C1 segment of cervical spinal cord (tissue), 14 donors: ENCODE measurements at regions not wholly inside any gene's neighbourhood (a gene's known extent, or its start where the extent isn't known, plus 50 kb on each side); places are given as distances from the start of the nearest gene placed in this dataset.

Experiments used
- DNase-seq, 14 donors: peaks; one replicate each; lab custom pipeline; 2025; lab: John Stamatoyannopoulos, UW

DNA sequence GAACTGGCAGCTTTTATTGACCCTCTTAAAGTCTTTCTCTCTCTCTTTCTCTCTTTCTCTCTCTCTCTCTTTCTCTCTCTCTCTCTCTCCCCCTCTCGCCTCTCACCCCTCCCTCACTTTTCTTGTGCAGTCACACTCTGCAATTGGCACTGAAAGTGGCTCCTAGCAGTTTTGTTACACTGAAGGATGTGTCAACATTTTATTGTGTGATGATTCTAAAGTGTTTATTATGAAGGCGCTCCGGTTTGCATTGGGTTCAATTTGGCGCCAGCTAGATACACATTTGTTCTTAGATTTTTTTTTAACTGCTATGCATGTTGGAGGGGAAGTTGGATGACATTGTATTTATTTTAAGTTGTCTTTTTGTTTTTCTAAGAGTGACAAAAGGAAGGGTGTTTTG lies 64.0 kb upstream of the CHRM3 start:
- DNase-seq: no peak

DNA sequence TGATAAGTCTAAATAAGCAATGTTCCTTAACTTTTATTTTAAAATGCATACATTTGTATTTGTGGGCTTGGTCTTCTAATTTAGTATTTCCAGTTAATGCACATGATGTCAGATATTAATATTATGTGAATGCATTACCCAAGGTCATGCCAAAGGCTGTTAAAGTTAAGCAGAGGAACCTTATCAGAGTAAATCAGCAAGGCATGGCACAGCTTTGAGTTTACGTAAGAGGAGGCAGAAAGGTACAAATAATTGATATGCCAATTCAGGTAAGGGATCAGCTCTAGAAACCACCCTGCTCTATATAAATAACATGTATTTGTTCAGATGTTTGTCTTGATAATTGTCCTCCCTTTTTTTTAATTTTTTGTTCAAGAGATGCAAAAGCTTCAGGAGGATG lies 64.5 kb upstream of the CHRM3 start:
- DNase-seq: no peak

DNA sequence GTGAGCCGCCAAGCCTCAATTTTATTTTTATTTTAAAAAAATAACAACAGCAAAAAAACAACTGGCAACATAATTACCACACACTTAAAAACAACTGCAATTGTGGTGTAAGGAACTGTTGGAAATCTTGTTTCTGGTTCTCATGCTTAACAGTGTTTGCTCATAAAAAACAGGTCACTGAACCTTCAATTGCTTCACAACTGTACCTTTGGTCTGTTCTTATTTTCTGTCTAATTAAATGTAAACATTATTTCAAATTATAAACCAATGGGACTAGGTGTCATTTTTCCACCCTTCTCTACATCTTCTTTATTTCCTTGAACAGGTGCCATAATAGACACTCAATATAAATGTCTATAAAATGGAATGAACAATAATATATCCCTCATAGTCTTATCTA lies 68.4 kb upstream of the CHRM3 start:
- DNase-seq: no peak

DNA sequence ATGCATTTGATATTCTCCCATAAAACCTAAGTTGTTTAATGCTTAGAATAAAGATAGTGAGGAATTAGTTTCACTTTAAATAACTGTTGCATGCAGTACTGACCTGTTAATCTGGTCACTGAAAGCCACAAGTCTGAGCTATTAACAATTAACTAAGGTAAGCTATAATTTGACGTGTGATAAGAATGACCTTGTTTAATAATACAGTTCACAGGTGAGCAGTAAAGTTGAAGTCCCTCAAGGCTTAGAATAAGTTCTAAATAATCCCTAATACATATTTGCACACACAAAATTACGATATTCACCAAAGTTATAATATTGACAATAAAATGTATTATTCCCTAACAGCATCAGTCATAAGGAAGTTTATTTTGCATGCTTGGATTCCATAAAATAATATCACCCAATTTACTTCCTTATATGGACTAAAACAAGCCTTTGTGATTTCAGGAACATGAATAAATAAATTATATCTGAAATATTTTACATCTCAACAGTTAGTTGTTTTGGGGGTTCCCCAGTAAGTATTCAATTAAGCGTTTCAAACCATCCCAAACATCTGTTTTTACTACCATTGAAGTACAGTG lies 70.6 kb upstream of the CHRM3 start:
- no peak for DNase-seq

DNA sequence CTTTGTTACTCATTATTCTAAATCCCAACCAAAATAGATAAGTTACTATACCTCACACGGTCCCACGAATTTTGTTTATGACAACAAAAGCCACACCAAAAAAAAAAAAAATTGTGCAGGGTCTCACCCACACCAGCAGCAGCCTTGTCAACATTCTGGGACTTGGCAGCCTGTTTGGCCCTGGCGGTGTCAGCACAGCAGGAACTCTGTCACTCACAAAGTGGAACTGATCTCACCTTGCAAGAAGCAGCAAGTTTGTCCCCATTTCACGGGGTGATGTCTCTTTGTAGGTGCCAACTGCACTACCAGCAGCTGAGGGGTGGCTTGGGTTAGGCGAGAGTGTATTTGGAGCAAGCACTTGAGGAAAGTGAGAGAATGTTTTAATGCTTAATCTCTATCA lies 75.0 kb upstream of the CHRM3 start:
- DNase-seq: no peak

DNA sequence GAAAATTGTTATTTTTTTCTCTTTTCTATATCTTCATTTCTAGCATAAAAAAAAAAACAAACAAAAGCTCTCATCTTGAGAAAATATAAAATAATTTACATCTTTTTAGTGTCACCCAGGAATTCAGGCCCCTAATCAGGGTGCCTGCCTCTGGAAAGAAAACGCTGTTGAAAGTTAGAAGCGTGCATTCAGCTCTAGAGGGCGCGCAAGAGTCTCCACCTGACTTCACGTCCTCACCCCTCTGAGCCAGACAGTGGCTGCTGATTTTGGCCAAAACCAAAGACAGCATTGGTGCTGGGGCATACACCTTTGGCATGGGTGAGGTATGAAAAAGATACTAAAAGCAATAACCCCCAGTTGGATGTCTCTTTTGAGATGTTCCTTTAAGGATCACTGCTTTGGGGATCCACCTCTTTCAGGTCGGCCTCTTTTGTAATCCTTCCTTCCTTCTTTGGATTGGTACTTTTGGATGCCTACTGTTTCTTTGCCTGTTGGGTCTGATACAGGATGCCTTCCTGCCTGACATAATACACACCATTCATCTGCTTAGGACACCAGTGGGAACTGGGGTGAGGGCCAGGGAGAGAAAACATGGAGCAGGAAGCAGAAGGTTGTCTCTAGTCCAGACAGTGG lies 77.6 kb upstream of the CHRM3 start:
- DNase-seq: no peak

DNA sequence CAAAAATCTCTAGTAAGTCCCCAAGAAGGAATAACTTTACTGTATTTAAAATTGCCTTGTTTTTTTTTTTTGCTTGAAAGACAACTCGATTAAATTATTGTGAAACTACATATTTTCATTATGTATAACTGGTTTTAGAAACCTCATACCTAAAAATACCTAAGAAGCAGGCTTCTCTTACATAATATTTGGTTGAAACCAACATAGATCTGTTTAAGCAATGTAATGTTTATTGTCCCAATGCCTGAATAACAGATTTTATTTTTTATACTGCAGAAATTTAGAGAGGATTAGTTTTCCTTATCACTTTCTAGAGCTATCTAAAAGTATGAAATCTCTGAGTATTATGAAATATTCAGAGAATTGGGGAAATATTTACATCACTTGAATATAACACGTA lies 78.5 kb upstream of the CHRM3 start:
- no peak for DNase-seq

DNA sequence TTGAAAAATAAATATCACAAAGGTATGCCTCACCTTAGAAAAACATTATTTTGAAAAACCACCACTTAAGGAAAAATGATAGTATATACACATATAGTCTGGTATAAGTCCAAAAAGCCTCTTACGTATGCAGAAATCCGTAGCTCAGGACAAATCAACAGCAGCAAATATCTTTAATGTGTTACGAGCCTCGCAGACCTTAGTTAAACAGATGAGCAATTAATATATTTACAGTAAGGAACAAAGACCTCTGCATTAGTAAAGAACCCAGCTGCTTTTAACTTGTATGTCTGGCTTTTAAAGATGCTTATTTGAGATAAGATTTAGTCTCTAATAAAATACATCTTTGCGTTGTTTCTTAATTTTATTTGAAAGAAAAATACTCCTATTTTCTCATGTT lies 79.9 kb upstream of the CHRM3 start:
- DNase-seq: no peak

DNA sequence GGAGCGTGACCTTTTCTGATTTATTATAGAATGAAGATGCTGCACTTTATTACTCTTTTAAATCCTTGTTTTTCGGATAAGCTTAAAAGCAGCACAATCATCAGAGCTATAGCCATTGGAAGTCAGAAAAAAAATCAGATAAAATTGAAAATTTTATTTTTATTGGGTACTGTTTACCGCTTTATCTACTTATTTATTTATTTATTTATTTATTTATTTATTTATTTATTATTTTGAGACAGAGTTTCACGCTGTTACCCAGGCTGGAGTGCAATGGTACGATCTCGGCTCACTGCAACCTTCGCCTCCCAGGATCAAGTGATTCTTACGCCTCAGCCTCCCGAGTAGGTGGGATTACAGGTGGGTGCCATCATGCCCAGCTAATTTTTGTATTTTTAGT lies 83.1 kb upstream of the CHRM3 start:
- DNase-seq: no peak

DNA sequence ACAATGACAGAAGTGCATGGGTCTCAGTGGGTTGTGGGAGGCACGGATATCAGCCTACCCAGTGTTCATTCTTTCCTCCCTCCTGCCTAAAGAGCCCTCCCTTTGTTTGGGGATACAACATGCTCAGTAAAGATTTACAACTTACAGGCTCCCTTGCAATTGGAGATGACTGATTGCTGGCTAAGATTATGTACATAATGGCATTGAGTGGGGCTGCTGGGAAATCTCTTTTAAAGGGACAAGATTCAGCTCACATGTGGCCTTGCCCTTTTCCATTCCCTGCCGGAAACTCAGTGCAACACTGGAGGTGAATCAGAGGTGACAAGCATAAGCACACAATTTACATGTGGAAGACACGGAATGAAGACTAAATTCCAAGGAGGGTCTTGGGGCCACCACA lies 83.7 kb upstream of the CHRM3 start:
- no peak for DNase-seq

DNA sequence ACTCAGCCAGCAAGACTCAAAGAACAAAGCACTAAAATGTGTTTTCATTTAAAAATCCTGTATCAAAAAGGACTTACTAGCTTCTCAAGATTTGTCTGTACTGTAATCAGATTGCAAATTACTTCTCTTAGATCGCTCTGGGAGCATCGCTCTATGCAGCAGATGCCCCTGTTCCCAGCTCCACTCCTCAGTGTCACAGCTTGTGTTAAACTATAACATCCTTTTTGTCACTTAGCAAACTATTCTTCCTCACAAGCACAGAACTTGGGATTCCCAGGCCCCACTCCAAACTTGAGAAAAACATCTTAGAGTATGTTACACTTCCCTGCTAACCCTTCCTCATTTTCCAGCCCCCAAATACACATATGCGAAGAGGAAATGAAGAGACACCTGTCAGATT lies 85.1 kb upstream of the CHRM3 start:
- no peak for DNase-seq

DNA sequence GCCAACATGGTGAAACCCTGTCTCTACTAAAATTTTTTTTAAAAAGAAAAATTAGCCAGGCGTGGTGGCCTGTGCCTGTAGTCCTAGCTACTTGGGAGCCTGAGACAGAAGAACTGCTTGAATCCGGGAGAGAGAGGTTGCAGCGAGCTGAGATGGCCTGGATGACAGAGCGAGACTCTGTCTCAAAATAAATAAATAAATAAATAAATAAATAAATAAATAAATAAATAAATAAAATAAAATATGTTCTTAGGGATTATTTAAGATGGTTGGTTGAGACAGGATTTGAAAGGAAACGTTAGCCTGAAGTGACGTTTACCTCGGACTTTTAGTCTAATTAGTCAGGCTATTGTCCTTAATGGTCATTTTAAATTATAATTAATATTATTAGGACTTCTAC lies 88.5 kb upstream of the CHRM3 start:
- no peak for DNase-seq

DNA sequence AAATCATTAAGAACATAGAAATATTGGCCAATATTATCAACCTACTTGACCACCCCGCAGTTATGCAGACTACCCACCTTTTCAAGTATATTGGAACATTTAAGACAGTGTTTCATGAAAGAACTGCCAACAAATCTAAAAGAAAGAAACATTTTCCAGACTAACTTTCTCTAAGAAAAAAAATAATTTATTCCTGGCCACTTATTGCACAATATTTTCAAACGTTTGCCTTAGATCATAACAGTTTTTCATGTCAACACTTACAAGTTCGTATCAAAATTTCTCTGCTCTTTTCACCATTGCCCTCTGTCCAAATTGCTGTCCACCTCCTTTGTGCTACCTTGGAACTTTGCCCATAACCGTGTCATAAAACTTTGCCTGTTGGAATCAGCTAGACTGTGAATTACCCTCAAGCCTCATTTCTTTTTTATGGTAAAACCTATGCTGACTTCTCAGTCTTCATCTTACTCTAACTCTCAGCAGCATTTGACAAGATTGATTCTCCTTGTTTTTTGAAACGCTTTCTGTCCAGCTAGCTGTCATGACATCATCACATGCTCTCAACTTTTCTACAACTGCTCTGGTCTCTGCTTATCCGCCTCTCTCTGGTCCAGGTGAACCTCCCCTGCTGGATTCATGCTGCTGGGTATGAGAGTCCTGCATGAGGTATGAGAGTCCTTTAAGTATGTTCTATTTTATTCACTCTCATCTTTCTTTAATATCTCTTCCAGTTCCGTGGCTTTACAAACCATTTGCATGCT lies 92.8 kb upstream of the CHRM3 start:
- DNase-seq: no peak

DNA sequence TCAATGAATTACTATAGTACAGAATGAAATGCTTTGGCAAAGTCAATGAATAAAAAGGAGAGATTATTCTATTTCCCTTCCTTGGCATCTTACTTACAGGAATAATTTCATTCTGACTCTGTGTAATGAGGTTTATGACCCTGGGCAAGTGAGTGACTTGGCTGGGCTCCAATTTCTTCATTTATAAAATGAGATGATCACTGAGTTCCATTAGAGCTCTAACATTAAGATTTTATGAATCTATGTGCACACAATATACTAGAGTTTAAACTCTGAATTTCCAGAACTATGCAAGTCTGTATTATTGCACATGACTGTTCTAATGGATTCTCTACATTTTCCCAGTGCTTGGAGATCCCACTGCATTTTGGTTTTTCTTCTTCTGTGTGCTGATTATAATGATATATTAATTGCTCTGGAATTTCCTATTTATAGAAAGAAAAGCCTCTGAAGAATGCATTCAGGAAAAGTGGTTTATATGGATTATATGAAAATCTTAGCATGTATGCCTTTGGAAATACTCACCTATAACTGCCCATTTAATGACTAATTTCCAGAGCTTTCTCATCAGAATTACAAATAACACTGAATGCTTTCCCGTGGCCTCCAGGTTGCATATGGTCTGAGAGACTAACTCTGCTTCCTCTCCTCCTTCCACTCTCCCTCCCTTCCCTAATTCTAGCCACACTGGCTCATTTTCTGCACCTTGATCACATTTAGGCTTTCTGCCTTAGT lies 97.4 kb upstream of the CHRM3 start:
- DNase-seq: no peak

DNA sequence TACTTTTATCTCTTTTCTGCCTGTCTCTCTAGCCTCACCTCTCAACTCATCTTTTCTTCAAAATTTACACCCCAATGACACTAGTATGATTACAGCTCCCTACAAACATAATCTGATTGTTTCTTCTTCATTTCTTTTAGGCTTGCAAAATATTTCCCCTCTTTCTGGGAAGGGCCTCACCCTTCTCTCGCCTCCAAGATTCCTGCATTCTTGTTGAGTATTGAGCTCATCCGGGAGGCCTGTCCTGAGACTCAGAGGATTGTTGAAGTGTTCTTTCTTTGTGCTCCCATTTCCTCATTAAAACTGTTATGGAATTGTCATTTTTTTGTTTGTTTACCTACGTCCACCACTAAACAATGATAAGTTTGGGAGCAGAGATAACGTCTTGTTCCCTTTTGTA lies 99.1 kb upstream of the CHRM3 start:
- DNase-seq: no peak

DNA sequence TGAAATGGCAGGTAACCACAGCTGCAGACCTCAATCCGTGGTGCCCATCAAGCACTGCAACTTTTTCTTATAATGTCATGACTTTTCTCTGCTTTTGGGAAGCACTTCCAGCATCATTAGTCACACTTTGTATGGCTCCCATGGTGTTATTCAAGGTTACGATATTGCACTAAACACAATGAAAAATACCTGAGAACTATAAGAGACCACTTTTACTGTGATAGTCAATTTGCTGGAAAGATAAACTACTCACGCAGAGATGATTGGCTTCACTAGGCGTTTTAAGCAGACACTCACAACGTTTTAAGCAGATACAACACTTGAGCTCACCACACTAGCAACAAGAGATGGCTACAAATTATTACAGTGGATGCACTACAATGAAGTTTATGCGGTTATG lies 103.2 kb upstream of the CHRM3 start:
- DNase-seq: no peak

DNA sequence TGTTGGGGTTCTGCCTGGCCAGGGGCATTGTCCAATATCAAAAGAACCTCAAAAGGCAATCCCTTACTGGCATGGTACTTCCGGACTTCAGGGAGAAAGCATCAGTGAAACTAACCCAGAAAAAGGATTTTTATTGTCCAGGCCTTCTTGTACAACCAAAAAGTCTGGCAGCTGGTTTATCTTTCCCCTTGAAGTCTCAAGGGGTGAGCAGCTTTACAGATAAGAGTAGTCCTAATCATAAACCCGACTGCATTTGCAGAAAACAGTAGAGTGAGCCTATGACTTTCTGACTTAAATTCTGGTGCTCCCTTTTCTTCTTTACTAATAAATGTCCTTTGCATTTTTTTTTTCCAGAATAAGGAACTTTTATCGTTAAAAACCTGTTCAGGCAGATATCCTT lies 104.0 kb upstream of the CHRM3 start:
- DNase-seq: no peak

DNA sequence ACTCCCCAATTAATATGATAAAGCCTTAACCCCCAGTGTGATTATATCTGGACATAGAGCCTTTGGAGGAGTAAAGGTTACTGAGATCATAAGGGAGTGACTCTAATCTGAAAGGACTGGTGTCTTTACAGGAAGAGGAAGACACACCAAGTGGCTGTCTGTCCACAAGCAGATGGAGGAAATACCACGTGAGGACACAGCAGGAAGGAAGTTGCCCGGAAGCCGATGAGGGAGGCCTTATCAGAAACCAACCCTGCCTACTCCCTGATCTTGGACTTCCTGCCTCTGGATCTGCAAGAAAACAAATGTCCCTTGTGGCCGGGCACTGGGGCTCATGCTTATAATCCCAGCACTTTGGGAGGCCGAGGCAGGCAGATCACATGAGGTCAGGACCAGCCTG lies 110.3 kb upstream of the CHRM3 start:
- no peak for DNase-seq

DNA sequence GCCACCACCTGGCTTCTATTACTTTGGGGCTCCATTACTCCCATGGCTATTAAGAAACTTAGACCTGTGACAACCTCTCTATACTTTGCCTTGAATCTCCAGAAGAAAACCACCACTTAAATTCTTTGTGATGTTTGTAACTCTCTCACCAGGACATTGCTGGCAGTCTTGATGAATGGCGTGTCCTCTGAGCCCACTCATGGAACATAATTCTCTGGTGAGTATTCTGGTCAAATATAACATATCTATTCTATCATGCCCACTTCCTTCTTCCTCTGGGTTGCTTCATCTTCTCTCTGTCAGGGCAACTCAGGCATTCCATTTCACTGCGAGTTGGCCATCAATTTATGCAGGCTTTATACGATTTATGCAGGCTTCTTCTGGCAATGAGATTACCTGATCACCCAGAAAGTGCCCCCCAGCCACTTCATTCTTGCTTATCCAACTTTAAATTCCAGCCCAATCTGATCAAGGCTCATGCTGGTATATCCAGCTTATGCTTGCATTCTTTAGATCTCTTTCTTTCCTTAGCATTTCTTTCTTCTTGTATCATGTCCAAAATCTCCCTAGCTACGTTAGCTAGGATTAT lies 112.0 kb upstream of the CHRM3 start:
- DNase-seq: no peak

DNA sequence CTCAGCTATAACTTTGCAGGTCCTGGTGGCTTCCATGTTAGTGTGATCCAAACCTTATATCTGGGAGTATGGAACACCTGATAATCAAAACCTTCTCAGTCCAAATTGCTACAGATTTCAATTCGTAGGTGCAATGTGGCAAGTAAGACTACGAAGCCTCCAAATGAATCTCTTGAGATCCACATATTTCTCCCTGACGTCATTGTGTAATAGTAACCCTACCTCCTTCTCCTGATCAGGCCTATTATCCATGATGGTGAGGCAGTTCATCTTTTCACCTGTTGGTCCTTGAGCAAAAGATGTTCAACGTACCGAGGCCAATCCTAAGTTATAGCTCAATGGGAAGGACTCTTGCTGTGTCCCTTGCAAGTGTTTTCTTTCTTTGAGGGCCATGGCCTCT lies 115.9 kb upstream of the CHRM3 start:
- DNase-seq: no peak

DNA sequence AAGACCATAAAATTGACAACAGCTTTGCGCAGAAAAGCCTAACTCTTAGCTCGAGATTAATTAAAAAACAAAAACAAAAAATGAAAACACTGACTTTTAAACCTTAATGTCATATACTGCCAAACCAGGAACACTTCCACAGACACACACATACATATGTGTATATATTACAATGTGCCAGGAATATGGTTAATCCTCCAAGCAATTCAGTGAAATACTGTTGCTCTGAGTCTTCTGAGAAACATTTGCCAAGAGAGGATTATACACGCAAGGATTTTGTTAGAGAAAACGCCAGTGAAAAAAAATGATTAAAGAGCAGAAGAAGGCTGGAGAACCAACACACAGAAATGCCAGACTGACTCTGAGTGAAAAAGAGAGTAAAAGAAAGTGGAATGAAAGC lies 116.7 kb upstream of the CHRM3 start:
- no peak for DNase-seq

DNA sequence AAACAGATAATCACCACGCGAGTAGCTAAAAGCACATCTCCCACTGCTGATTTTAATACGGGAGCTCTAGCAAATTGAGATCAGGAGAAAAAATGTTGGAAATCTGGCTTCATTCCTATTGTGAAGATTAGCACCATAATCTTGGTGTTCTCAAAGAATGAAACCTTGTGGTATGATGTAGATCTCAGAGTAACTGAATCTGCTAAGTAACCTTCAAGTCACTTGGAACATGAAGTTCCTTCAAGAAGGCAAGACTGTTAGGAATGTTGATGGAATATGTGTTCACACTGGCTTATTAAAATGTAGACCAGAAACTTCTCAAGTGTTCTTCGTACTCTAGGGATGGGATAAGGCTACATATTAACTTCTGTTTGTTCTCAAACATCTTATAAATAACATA lies 117.4 kb upstream of the CHRM3 start:
- DNase-seq: no peak
